T-helper 2 cell treated with Interferon-gamma antibody and Interleukin-4, amounts not matched to agents 100 ng/mL and 5 ng/mL, for 36 hours (primary cell): ENCODE measurements at regions not wholly inside any gene's neighbourhood (a gene's known extent, or its start where the extent isn't known, plus 50 kb on each side); places are given as distances from the start of the nearest gene placed in this dataset.

Source experiments
- intact Hi-C: fragments of 100-400 bp; cut with micrococcal nuclease; formaldehyde crosslinking; loops from one replicate; pipeline ENCODE4 v1.15.1; 2023

- intact Hi-C loops: no loop called here
Observed at GRCh38 chr10:47189802-47190201, 110.2 kb upstream of the GDF10 start.

GRCh38 chr10:47190301-47190700 lies 109.7 kb upstream of the GDF10 start:
- intact Hi-C loops: no loop called here

- intact Hi-C loops: no loop called here
Observed at GRCh38 chr10:47190802-47191450, 109.1 kb upstream of the GDF10 start.

- intact Hi-C loops: no loop called here
Observed at GRCh38 chr10:47192273-47192672, 107.7 kb upstream of the GDF10 start.

- intact Hi-C loops: no loop called here
Observed at GRCh38 chr10:47193666-47194065, 106.3 kb upstream of the GDF10 start.

- intact Hi-C loops: no loop called here
Observed at GRCh38 chr10:47195274-47195885, 104.6 kb upstream of the GDF10 start.

GRCh38 chr10:47196691-47197090 lies 103.3 kb upstream of the GDF10 start:
- intact Hi-C loops: no loop called here

GRCh38 chr10:47198221-47198620 lies 101.8 kb upstream of the GDF10 start:
- intact Hi-C loops: no loop called here

GRCh38 chr10:47205192-47205591 lies 94.8 kb upstream of the GDF10 start:
- intact Hi-C loops: loop anchor here (10.0 kb wide), 1 partner anchor 50 kb away; no protein-coding TSS in a partner anchor

GRCh38 chr10:47206449-47207280 lies 93.3 kb upstream of the GDF10 start:
- intact Hi-C loops: loop anchor here (10.0 kb wide), 1 partner anchor 48 kb away; no protein-coding TSS in a partner anchor

GRCh38 chr10:47207281-47207615 lies 92.7 kb upstream of the GDF10 start:
- intact Hi-C loops: loop anchor here (10.0 kb wide), 1 partner anchor 48 kb away; no protein-coding TSS in a partner anchor

- intact Hi-C loops: loop anchor here (10.0 kb wide), 1 partner anchor 47 kb away; no protein-coding TSS in a partner anchor
Observed at GRCh38 chr10:47207894-47208469, 92.0 kb upstream of the GDF10 start.

- intact Hi-C loops: loop anchor here (10.0 kb wide), 1 partner anchor 45 kb away; no protein-coding TSS in a partner anchor
Observed at GRCh38 chr10:47209466-47209865, 90.5 kb upstream of the GDF10 start.

GRCh38 chr10:47214520-47214919 lies 85.5 kb upstream of the GDF10 start:
- intact Hi-C loops: no loop called here

- intact Hi-C loops: no loop called here
Observed at GRCh38 chr10:47217113-47217512, 82.9 kb upstream of the GDF10 start.

- intact Hi-C loops: no loop called here
Observed at GRCh38 chr10:47218803-47219202, 81.2 kb upstream of the GDF10 start.

- intact Hi-C loops: no loop called here
Observed at GRCh38 chr10:47222461-47222860, 77.5 kb upstream of the GDF10 start.

- intact Hi-C loops: no loop called here
Observed at GRCh38 chr10:47223236-47223635, 76.8 kb upstream of the GDF10 start.

- intact Hi-C loops: no loop called here
Observed at GRCh38 chr10:47224546-47225218, 75.3 kb upstream of the GDF10 start.

GRCh38 chr10:47225219-47225927 lies 74.6 kb upstream of the GDF10 start:
- intact Hi-C loops: no loop called here
